AG10803 (cell line): ENCODE measurements at regions not wholly inside any gene's neighbourhood (a gene's known extent, or its start where the extent isn't known, plus 50 kb on each side); places are given as distances from the start of the nearest gene placed in this dataset.

Experiments used
- DNase-seq: peaks from one replicate; pipeline ENCODE4 v3.0.0; 2010; ENCODE audit warnings: low read depth
- H3K4me3 ChIP-seq: 2 replicates; pipeline ENCODE4 v1.5.1; 2011; ENCODE audit warnings: mild to moderate bottlenecking, low read length, control low read depth
- TF ChIP-seq, protein P1 (sequence below): conservative IDR thresholded peaks from 2 replicates; pipeline ENCODE4 v1.5.1; 2011; ENCODE audit warnings: mild to moderate bottlenecking, low read length, control low read depth, inconsistent platforms

- no peak for DNase-seq
- H3K4me3 ChIP-seq: no peak overlapping the region
- TF ChIP-seq, protein P1, sequence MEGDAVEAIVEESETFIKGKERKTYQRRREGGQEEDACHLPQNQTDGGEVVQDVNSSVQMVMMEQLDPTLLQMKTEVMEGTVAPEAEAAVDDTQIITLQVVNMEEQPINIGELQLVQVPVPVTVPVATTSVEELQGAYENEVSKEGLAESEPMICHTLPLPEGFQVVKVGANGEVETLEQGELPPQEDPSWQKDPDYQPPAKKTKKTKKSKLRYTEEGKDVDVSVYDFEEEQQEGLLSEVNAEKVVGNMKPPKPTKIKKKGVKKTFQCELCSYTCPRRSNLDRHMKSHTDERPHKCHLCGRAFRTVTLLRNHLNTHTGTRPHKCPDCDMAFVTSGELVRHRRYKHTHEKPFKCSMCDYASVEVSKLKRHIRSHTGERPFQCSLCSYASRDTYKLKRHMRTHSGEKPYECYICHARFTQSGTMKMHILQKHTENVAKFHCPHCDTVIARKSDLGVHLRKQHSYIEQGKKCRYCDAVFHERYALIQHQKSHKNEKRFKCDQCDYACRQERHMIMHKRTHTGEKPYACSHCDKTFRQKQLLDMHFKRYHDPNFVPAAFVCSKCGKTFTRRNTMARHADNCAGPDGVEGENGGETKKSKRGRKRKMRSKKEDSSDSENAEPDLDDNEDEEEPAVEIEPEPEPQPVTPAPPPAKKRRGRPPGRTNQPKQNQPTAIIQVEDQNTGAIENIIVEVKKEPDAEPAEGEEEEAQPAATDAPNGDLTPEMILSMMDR: no peak
These were observed 385.1 kb upstream of the MEX3C start for GRCh38 chr18:51582551-51582950.

- no peak for DNase-seq
- H3K4me3 ChIP-seq: no peak overlapping the region
- TF ChIP-seq, protein P1: no peak
These were observed 391.1 kb upstream of the MEX3C start for GRCh38 chr18:51588616-51589015.

GRCh38 chr18:51593931-51594330 is 396.4 kb upstream of the MEX3C start:
- H3K4me3 ChIP-seq: no peak overlapping the region
- TF ChIP-seq, protein P1: no peak
- no peak for DNase-seq

DNA sequence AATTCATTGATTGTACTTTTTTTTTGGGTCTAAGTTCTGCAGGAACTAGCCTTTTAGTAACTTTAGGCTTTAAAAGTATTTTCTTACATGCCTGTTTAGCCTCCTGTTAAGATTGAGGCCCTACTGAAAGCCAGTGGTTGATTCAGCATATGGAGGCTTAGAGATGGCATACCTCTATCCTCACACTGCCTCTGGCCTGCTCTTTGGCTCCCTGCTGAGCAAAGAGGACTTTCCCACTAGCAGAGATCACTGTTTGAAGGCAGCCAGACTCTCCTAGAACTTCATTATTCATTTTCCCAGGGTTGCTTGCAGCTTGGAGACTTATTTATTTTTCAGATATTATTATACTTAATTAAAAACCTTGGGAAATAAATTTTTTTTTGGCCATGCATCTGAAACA is 405.6 kb upstream of the MEX3C start:
- TF ChIP-seq, protein P1: no peak
- DNase-seq: no peak
- no peak overlapping the region for H3K4me3 ChIP-seq

- no peak overlapping the region for H3K4me3 ChIP-seq
- no peak for DNase-seq
- TF ChIP-seq, protein P1: no peak
These were observed 406.1 kb upstream of the MEX3C start for GRCh38 chr18:51603551-51603950.

DNA sequence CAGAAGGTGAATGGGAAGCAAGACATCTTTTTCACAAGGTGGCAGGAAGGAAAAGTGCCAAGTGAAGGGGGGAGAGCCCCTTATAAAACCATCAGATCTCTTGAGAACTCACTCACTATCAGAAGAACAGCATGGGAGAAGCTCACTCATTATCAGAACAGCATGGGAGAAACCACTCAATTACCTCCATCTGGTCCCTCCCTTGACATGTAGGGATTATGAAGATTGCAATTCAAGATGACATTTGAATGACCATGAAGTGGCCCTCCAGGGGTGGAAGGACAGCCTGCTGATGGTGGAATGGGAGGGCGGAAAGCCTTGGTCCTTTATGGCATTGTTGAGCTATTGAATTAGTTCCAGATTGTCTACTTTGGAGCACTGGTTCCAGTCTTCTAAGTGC is 413.0 kb upstream of the MEX3C start:
- DNase-seq: no peak
- TF ChIP-seq, protein P1: no peak
- H3K4me3 ChIP-seq: no peak overlapping the region

DNA sequence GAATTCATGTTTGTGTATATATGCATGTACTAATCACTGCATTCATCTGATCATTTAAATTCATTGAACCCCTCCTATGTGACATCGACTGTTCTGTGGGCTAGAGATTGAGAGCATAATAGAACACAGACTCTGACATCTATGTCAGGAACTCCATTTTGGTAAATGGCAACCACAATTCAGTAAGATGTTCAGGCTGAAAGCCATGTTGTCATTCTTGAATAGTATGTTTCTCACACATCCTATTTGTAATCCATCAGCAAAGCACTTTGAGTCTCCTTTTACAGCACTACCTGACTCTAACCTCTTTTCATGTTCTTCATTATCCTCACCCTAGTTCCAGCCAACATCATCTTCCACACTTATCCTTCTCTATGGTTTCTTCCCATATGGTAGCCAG is 413.8 kb upstream of the MEX3C start:
- H3K4me3 ChIP-seq: no peak overlapping the region
- TF ChIP-seq, protein P1: no peak
- DNase-seq: no peak
